GM10248 (cell line): ENCODE measurements at regions not wholly inside any gene's neighbourhood (a gene's known extent, or its start where the extent isn't known, plus 50 kb on each side); places are given as distances from the start of the nearest gene placed in this dataset.

Experiments
- CTCF ChIA-PET: fragments of 300-600 bp; sonication (Branson Sonifier 250); formaldehyde crosslinking; extraction: SDS; loops from one replicate; lab custom pipeline; 2021; ENCODE audit warnings: antibody characterized with exemption; lab: Yijun Ruan, JAX
- POLR2A ChIA-PET: fragments of 350-650 bp; sonication (Branson Sonifier 250); formaldehyde crosslinking; extraction: SDS; loops from one replicate; lab custom pipeline; 2020; ENCODE audit warnings: antibody characterized with exemption; lab: Yijun Ruan, JAX
- DNase-seq: peaks from one replicate; pipeline ENCODE4 v3.0.0; 2012; ENCODE audit errors: extremely low spot score
- TF ChIP-seq, protein P1 (sequence below): IDR thresholded peaks from 2 replicates; pipeline ENCODE4 v1.5.1; 2012; ENCODE audit warnings: mild to moderate bottlenecking, low read depth; ENCODE audit errors: extremely low read depth, missing control alignments, control extremely low read depth

DNA sequence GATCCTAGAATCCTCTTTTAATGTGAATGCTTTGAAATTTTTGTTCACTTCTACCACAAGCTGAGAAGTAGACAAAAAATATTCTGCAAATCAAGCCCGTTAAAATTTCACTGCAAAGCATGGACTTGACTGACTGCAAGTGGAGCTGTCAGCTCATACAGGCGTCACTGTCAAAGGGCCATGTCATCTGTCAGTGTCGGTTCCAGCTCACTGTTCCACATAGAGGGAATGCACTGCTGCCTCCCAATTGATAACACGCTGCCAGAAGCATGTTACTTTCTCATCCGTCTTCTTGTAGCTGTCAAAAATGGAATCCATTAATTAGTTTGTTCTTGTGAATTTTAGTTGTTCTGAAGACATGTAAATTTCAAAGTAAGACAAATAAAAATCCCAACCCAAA lies 50.4 kb upstream of the FBXL4 start:
- TF ChIP-seq, protein P1, sequence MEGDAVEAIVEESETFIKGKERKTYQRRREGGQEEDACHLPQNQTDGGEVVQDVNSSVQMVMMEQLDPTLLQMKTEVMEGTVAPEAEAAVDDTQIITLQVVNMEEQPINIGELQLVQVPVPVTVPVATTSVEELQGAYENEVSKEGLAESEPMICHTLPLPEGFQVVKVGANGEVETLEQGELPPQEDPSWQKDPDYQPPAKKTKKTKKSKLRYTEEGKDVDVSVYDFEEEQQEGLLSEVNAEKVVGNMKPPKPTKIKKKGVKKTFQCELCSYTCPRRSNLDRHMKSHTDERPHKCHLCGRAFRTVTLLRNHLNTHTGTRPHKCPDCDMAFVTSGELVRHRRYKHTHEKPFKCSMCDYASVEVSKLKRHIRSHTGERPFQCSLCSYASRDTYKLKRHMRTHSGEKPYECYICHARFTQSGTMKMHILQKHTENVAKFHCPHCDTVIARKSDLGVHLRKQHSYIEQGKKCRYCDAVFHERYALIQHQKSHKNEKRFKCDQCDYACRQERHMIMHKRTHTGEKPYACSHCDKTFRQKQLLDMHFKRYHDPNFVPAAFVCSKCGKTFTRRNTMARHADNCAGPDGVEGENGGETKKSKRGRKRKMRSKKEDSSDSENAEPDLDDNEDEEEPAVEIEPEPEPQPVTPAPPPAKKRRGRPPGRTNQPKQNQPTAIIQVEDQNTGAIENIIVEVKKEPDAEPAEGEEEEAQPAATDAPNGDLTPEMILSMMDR, result no peak
- no peak for DNase-seq
- POLR2A ChIA-PET, result no interaction called here
- CTCF ChIA-PET, result interaction anchor here (1.2 kb wide), 1 partner anchor 11 kb away, joined by 3 read pairs; no protein-coding TSS in a partner anchor
